IMR-90 (cell line): ENCODE measurements at regions not wholly inside any gene's neighbourhood (a gene's known extent, or its start where the extent isn't known, plus 50 kb on each side); places are given as distances from the start of the nearest gene placed in this dataset.

Source experiments
- ATAC-seq: fragments of 200-7000 bp; cut with Tn5 transposase; 2 replicates; pipeline ENCODE4 v1.9.1; 2020; ENCODE audit warnings: low read depth, mild to moderate bottlenecking, moderate library complexity
- BruUV-seq: library from RNA; stranded (reverse); fragments of 400-500 nt; replicated peaks from 2 replicates; lab custom pipeline; 2021; lab: Mats Ljungman, UMichigan
- CTCF ChIA-PET: fragments of 300-600 bp; formaldehyde crosslinking; extraction: SDS; loops from one replicate; lab custom pipeline; 2021; ENCODE audit warnings: antibody characterized with exemption; lab: Yijun Ruan, JAX
- POLR2A ChIA-PET: fragments of 300-600 bp; sonication (Branson Sonifier 250); formaldehyde crosslinking; loops from one replicate; lab custom pipeline; 2022; ENCODE audit warnings: antibody characterized with exemption; ENCODE audit not compliant: unreplicated experiment; lab: Charles Lee
- DNase-seq: peaks from one replicate; pipeline ENCODE4 v3.0.0; 2013
- H2AFZ ChIP-seq: replicated peaks from 2 replicates; pipeline ENCODE3; 2013; ENCODE audit warnings: low read length, mild to moderate bottlenecking; ENCODE audit not compliant: poor library complexity
- H2AK5ac ChIP-seq: 2 replicates; pipeline ENCODE4 v1.6.1; 2013; ENCODE audit warnings: low read depth, low read length, inconsistent platforms
- H2AK9ac ChIP-seq: replicated peaks from 2 replicates; pipeline ENCODE3; 2013; ENCODE audit warnings: mild to moderate bottlenecking, low read depth, low read length, moderate library complexity; ENCODE audit not compliant: poor library complexity
- H2BK120ac ChIP-seq: 2 replicates; pipeline ENCODE4 v1.6.1; 2013; ENCODE audit warnings: low read depth, low read length, inconsistent platforms
- H2BK15ac ChIP-seq: 3 replicates; pipeline ENCODE4 v1.6.1; 2013; ENCODE audit warnings: low read depth, low read length, inconsistent platforms
- H2BK20ac ChIP-seq: 2 replicates; pipeline ENCODE4 v1.6.1; 2013; ENCODE audit warnings: low read depth, mild to moderate bottlenecking, inconsistent platforms, low read length, moderate library complexity
- H2BK5ac ChIP-seq: 2 replicates; pipeline ENCODE4 v1.6.1; 2013; ENCODE audit warnings: mild to moderate bottlenecking, low read depth, low read length, inconsistent platforms; ENCODE audit not compliant: poor library complexity, severe bottlenecking
- H3K14ac ChIP-seq: replicated peaks from 2 replicates; pipeline ENCODE4 v1.6.1; 2013; ENCODE audit warnings: low read depth, low read length, inconsistent platforms
- H3K18ac ChIP-seq: 2 replicates; pipeline ENCODE4 v1.6.1; 2013; ENCODE audit warnings: low read depth, low read length, control low read depth
- H3K23ac ChIP-seq: 2 replicates; pipeline ENCODE4 v1.6.1; 2013; ENCODE audit warnings: low read depth, low read length, inconsistent platforms
- H3K27ac ChIP-seq: 2 replicates; pipeline ENCODE4 v1.5.1; 2013; ENCODE audit warnings: mild to moderate bottlenecking, control low read depth, low read length; ENCODE audit not compliant: insufficient read depth
- H3K27me3 ChIP-seq: 2 replicates; pipeline ENCODE4 v1.6.1; 2013; ENCODE audit warnings: low read length; ENCODE audit not compliant: control insufficient read depth, insufficient read depth
- H3K36me3 ChIP-seq: 2 replicates; pipeline ENCODE4 v1.6.1; 2013; ENCODE audit warnings: low read length, mixed read lengths; ENCODE audit not compliant: control insufficient read depth, insufficient read depth
- H3K4ac ChIP-seq: 2 replicates; pipeline ENCODE4 v1.6.1; 2013; ENCODE audit warnings: low read depth, low read length, inconsistent platforms
- H3K4me1 ChIP-seq: 2 replicates; pipeline ENCODE4 v1.6.1; 2013; ENCODE audit warnings: low read length, mixed read lengths; ENCODE audit not compliant: control insufficient read depth, insufficient read depth
- H3K4me2 ChIP-seq: 2 replicates; pipeline ENCODE4 v1.6.1; 2013; ENCODE audit warnings: low read depth, mild to moderate bottlenecking, control low read depth, low read length, moderate library complexity
- H3K4me3 ChIP-seq: 2 replicates; pipeline ENCODE4 v1.5.1; 2013; ENCODE audit warnings: low read depth, mild to moderate bottlenecking, control low read depth, low read length, moderate library complexity; ENCODE audit not compliant: insufficient read depth
- H3K56ac ChIP-seq: 2 replicates; pipeline ENCODE4 v1.6.1; 2013; ENCODE audit warnings: low read length, inconsistent platforms; ENCODE audit not compliant: insufficient read depth; ENCODE audit errors: extremely low read depth
- H3K79me1 ChIP-seq, 2 experiments: 2 replicates each; pipeline ENCODE4 v1.6.1; 2013; ENCODE audit warnings: low read length in 2 of 2, inconsistent platforms in 1 of 2, low read depth in 1 of 2
- H3K9ac ChIP-seq: 2 replicates; pipeline ENCODE4 v1.6.1; 2013; ENCODE audit warnings: low read depth, low read length, control low read depth
- H3K9me1 ChIP-seq: 2 replicates; pipeline ENCODE4 v1.6.1; 2013; ENCODE audit warnings: low read length, inconsistent platforms; ENCODE audit not compliant: insufficient read depth
- H3K9me3 ChIP-seq: 2 replicates; pipeline ENCODE4 v1.6.1; 2013; ENCODE audit warnings: low read length; ENCODE audit not compliant: control insufficient read depth, insufficient read depth
- H4K20me1 ChIP-seq: 2 replicates; pipeline ENCODE4 v1.6.1; 2013; ENCODE audit warnings: low read length, inconsistent platforms; ENCODE audit not compliant: insufficient read depth
- H4K5ac ChIP-seq: 2 replicates; pipeline ENCODE4 v1.6.1; 2013; ENCODE audit warnings: mild to moderate bottlenecking, low read depth, low read length, control low read depth
- H4K8ac ChIP-seq, 2 experiments: 2 replicates each; pipeline ENCODE4 v1.6.1; 2013; ENCODE audit warnings: low read depth in 2 of 2, low read length in 2 of 2, control low read depth in 1 of 2, inconsistent platforms in 1 of 2
- H4K91ac ChIP-seq: 2 replicates; pipeline ENCODE4 v1.6.1; 2013; ENCODE audit warnings: low read depth, low read length, inconsistent platforms; ENCODE audit not compliant: insufficient read depth
- BHLHE40 ChIP-seq: fragments of 150-350 bp; IDR thresholded peaks from 2 replicates; pipeline ENCODE4 v1.6.1; 2016; ENCODE audit warnings: mild to moderate bottlenecking, low read depth, low read length
- CEBPB ChIP-seq: IDR thresholded peaks from 2 replicates; pipeline ENCODE4 v1.6.1; 2012; ENCODE audit warnings: low read depth, low read length, improper control_type of control experiment
- CHD1 ChIP-seq: IDR thresholded peaks from 2 replicates; pipeline ENCODE4 v1.6.1; 2012; ENCODE audit warnings: low read depth, low read length, improper control_type of control experiment
- CTCF ChIP-seq: conservative IDR thresholded peaks from 2 replicates; pipeline ENCODE4 v1.5.1; 2012; ENCODE audit warnings: mild to moderate bottlenecking, low read depth, low read length, improper control_type of control experiment
- ELK1 ChIP-seq: fragments of 150-350 bp; IDR thresholded peaks from 2 replicates; pipeline ENCODE4 v1.6.1; 2016; ENCODE audit warnings: low read depth, mild to moderate bottlenecking, low read length, moderate library complexity, borderline replicate concordance
- FOS ChIP-seq: fragments of 150-350 bp; IDR thresholded peaks from 2 replicates; pipeline ENCODE4 v1.6.1; 2016; ENCODE audit warnings: low read depth, low read length
- MAFK ChIP-seq: IDR thresholded peaks from 2 replicates; pipeline ENCODE4 v1.6.1; 2012; ENCODE audit warnings: low read depth, low read length, improper control_type of control experiment
- MAZ ChIP-seq: IDR thresholded peaks from 2 replicates; pipeline ENCODE4 v1.6.1; 2012; ENCODE audit warnings: low read depth, mild to moderate bottlenecking, low read length, improper control_type of control experiment, moderate library complexity, borderline replicate concordance
- MXI1 ChIP-seq: IDR thresholded peaks from 2 replicates; pipeline ENCODE4 v1.6.1; 2012; ENCODE audit warnings: low read depth, mild to moderate bottlenecking, low read length, moderate library complexity, borderline replicate concordance
- NFE2L2 ChIP-seq: fragments of 150-350 bp; IDR thresholded peaks from 2 replicates; pipeline ENCODE4 v1.6.1; 2016; ENCODE audit warnings: low read depth, mild to moderate bottlenecking, low read length
- POLR2A ChIP-seq: IDR thresholded peaks from 2 replicates; pipeline ENCODE4 v1.6.1; 2012; ENCODE audit warnings: mild to moderate bottlenecking, low read depth, low read length
- RAD21 ChIP-seq: IDR thresholded peaks from 2 replicates; pipeline ENCODE4 v1.6.1; 2012; ENCODE audit warnings: low read length, improper control_type of control experiment
- RCOR1 ChIP-seq: IDR thresholded peaks from 2 replicates; pipeline ENCODE4 v1.6.1; 2012; ENCODE audit warnings: mild to moderate bottlenecking, low read length, improper control_type of control experiment; ENCODE audit not compliant: insufficient replicate concordance
- RFX5 ChIP-seq: IDR thresholded peaks from 2 replicates; pipeline ENCODE4 v1.8.0; 2012; ENCODE audit warnings: low read depth, mild to moderate bottlenecking, low read length, moderate library complexity
- SMC3 ChIP-seq: fragments of 150-350 bp; IDR thresholded peaks from 2 replicates; pipeline ENCODE4 v1.6.1; 2016; ENCODE audit warnings: low read depth, mild to moderate bottlenecking, antibody characterized with exemption, low read length, moderate library complexity
- USF2 ChIP-seq: fragments of 150-350 bp; IDR thresholded peaks from 2 replicates; pipeline ENCODE4 v1.6.1; 2017; ENCODE audit warnings: mild to moderate bottlenecking, antibody characterized with exemption, low read length, low read depth
- WGBS, 2 experiments: methylation state at CpG; one replicate each; pipeline versions ENCODE4 v1.1.5 to v1.1.7; 2013; ENCODE audit warnings: missing lambda C conversion rate in 2 of 2; ENCODE audit not compliant: insufficient read length in 1 of 2; ENCODE audit errors: extremely low coverage in 2 of 2; 5-methylcytosine and 5-hydroxymethylcytosine counted together
- dilution Hi-C: fragments of 300-500 bp; cut with HindIII; formaldehyde crosslinking; loops from one replicate; pipeline ENCODE4 v1.14.3; 2018; ENCODE audit warnings: low sequenced_read_pairs; ENCODE audit not compliant: unreplicated experiment
- in situ Hi-C: fragments of 300-500 bp; cut with MboI; formaldehyde crosslinking; loops from 3 replicates; pipeline ENCODE4 v1.14.3; 2019; ENCODE audit warnings: low sequenced_read_pairs, inconsistent platforms, mixed read lengths
- intact Hi-C: fragments of 100-400 bp; cut with micrococcal nuclease; formaldehyde crosslinking; loops from 2 replicates; pipeline ENCODE4 v1.10.0; 2022

- Histone ChIP-seq H3K9ac (no peak overlapping the region), H3K18ac (no peak overlapping the region), H4K8ac (no peak overlapping the region), H4K5ac (no peak overlapping the region), H2BK20ac (no peak overlapping the region), H3K4me2 (no peak overlapping the region), H2AFZ (no peak overlapping the region), H3K27me3 (peaks cover 3% of the 10 kb centered on the region), H2BK120ac (no peak overlapping the region), H2BK5ac (no peak overlapping the region), H3K4me1 (no peaks in the 10 kb centered on the region), H3K23ac (no peak overlapping the region), H2AK5ac (no peak overlapping the region), H4K91ac (no peak overlapping the region), H3K27ac (no peak overlapping the region), H2BK15ac (no peak overlapping the region), H3K4ac (no peak overlapping the region), H3K14ac (no peak overlapping the region), H3K36me3 (no peaks in the 10 kb centered on the region), H2AK9ac (no peak overlapping the region), H3K9me3 (no peaks in the 10 kb centered on the region), H3K9me1 (no peaks in the 10 kb centered on the region), H3K56ac (no peak overlapping the region), H4K20me1 (no peaks in the 10 kb centered on the region), H3K4me3 (no peak overlapping the region), H3K79me1 (no peaks in the 10 kb centered on the region)
- WGBS, 2 experiments = no CpG with 5 or more reads among the region's 3 CpGs
- in situ Hi-C loops (no loop called here), intact Hi-C loops (no loop called here), dilution Hi-C loops (no loop called here)
- TF ChIP-seq MXI1 (no peak), RAD21 (no peak), MAZ (no peak), MAFK (no peak), SMC3 (no peak), CEBPB (no peak), USF2 (no peak), RCOR1 (no peak), POLR2A (no peak), CTCF (no peak), CHD1 (no peak), RFX5 (no peak), ELK1 (no peak), NFE2L2 (no peak), FOS (no peak), BHLHE40 (no peak)
- ATAC-seq (no peak), DNase-seq (no peak)
- CTCF ChIA-PET = no interaction called here
- POLR2A ChIA-PET = no interaction called here
- no TSS peak for BruUV-seq
Measured at GRCh38 chr2:204166961-204167360, 230.4 kb downstream of the ICOS start.
